GM18517 (cell line): ENCODE measurements at regions not wholly inside any gene's neighbourhood (a gene's known extent, or its start where the extent isn't known, plus 50 kb on each side); places are given as distances from the start of the nearest gene placed in this dataset.

Experiments used
- ATAC-seq: cut with Tn5 transposase; IDR thresholded peaks from one replicate; pipeline ENCODE4 v1.9.1; 2021; ENCODE audit warnings: mild to moderate bottlenecking, moderate library complexity; ENCODE audit not compliant: unreplicated experiment

- no peak for ATAC-seq
These were observed 321.5 kb downstream of the SATB2 start for GRCh38 chr2:199136242-199136641.

DNA sequence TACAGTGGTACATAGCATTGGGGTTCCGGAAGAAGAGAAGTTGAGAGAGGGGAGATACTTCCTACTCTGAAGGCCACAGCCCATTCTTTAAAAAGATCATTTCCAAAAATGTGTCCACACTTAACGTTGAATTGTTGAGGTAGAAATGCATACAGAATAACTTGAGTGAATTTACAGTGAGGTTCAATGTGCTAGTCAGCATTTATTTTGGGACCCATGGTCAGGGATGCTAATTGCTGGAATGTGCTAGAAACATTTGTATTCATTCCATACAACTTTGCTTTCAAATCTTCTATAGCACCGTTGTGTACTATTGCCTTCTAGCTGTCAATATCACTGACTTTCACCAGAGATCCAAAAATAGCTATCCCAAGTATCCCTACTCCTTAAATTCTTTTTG, 325.9 kb downstream of the SATB2 start:
- no peak for ATAC-seq

DNA sequence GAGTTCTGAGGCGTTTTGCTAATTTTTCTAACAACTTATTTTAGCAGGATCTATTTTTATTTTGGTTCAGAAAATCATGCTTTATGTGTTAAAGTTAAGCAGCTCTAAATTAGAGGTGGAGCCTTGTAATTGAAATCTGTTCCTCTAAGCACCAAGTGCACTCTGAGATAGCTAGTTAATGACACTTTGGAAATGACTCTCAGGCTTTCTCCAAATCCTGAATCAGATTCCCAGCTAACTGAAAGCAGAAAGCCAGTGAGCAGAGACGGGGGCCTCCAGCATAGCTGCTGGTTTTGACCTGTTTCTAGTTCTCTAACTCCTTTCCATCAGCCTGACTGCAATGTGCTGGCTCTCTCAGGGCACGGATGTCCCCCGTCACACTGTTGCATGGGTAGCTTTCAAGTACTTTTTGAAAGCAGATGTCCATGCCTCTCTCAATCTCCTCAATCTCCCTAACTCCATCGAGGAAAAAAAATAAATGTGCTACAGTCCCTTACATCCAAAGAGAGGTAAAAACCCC, 326.5 kb downstream of the SATB2 start:
- ATAC-seq, result no peak

GRCh38 chr2:199130501-199130900, 327.2 kb downstream of the SATB2 start:
- no peak for ATAC-seq

DNA sequence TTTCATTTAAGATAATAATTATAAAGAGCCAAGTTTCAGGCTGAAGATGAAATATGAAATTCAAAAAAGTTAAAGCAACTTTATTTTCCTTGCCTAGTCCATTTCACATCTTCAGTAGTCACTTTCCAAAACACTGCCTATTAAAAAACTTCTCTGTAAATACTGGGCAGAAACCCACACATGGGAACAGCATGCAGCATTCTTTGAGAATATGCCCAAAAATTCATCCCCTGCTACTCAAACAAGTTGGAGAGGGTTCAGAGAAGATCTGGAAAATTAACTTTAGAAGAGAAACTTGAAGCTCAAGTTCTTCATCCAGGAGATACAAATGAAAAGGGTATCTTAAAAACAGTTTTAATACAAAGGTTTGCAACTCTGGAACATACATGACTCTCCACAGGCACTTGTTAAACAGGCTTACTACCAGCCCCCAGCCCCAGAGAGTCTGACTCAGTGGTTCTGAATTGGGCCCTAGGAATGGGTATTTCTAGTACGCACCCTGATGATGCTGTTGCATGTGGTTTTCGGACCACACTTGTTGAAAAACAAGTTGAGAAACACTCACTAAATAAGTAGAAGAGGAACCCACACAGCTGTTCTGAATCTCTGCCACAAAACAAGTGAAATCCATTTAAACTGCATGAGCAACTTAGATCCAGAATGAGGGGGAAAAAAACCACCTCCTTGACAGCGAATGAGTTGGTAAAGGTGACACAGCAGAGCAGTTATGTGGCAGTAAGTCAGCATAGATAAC, 329.1 kb downstream of the SATB2 start:
- ATAC-seq, result no peak

DNA sequence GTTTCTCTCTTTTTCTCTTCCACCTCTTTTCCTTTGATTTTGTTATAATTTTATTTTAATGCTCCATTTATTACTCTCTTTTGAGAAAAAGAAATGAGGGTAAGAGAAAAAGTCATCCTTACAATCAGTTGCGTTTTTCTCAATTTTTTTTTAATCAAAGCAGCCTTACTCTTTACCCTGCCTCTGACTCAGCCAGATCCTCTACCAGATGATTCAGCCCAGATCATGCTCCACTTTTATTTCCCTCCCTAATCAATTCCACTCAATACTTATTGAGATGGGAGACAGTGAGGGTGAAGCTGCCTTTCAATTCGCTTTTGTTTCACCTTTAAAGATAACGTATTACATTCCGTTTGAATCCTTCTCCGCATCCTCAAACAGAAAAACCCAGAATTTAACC, 337.9 kb downstream of the SATB2 start:
- ATAC-seq, result no peak

GRCh38 chr2:199118673-199119112, 339.0 kb downstream of the SATB2 start:
- no peak for ATAC-seq

GRCh38 chr2:199115169-199115568, 342.6 kb downstream of the SATB2 start:
- no peak for ATAC-seq

DNA sequence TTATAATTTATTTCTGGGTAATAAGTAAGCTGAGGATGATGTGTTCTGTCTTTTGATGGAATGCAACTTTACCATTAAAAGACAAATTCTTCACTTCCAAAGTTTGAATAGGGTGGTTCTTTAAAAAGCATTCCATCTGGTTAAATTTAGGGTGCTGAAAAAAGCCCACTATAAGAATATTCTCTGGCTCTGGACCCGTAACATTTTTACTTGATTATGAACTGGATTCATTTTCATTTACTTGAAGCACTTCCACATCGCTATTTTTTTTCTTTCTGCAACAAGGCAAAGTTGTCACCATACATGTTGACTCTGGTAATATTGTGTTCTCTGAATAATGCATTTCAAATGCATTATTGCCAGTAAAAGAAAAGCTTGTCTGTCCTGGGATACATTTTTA, 344.6 kb downstream of the SATB2 start:
- no peak for ATAC-seq

DNA sequence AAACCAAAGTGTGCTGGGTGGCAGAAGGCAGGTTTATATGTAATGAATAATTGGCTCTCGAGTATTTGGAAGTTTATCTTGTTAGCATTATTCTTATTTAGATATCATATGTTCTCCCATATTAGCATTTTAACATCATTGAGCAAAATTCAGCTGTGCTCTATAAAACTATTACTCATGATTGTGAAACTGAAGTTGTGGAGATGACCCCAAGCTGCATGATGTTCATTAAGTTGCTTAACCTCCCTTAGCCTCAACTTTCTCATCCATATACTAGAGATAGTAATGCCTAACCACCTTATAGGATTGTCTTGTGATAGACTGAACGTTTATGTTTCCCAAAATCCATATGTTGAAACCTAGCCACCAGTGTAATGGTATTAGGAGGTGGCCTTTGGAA, 346.3 kb downstream of the SATB2 start:
- ATAC-seq, result no peak

DNA sequence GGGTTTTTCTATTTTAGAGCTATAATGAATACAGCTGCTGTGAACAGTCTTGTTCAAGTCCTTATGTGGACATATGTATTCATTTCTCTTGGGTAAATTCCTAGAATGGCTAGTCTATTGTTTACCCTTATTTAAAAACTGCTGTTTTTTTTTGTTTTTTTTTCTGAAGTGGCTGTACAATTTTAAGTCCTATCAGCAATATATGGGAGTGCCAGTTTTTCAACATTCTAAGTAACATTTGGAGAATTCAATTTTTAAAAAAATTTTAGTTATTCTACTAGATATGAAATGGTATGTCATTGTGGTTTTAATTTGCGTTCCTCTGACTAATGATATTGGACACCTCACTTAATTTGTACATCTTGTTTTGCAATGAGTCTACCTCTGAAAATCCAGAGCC, 349.7 kb downstream of the SATB2 start:
- ATAC-seq, result no peak

DNA sequence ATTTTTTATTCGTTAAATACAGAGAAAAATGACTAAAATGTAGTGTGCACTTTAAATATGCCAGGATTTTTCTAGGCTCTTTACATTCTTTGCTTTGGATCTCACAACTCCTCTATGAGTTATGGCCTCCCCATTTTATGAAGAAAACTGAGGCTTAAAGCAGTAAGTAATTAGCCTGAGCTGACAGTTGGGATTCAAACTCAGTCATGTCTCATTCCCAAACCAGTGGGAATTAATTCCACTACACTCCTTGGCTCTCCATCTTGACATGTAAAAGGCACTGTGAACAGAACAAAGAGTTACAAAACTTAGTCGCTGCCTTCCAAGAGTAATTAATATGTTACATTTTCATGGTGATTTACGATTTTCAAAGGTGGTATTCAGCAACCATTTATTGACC, 351.9 kb downstream of the SATB2 start:
- no peak for ATAC-seq

DNA sequence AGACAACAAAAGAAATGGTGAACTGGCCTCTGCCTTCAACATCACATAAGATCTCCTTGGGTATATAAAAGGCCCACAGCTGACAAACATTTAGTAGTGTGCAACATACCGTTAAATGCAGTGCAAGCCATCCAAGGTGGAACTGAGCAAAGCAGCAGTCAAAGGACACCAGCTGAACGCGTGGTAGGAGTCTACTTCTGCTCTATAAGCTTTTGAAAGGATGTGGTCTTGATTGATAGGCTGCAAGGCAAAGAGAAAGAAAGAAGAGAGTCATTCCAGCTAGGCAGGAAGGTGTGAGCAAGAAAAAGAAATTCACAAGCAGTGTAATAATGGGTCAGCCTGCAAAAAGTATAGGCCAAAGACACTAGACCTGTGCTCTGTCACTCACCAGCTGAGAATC, 356.3 kb downstream of the SATB2 start:
- ATAC-seq, result no peak

GRCh38 chr2:199100326-199101110, 357.2 kb downstream of the SATB2 start:
- ATAC-seq, result no peak

DNA sequence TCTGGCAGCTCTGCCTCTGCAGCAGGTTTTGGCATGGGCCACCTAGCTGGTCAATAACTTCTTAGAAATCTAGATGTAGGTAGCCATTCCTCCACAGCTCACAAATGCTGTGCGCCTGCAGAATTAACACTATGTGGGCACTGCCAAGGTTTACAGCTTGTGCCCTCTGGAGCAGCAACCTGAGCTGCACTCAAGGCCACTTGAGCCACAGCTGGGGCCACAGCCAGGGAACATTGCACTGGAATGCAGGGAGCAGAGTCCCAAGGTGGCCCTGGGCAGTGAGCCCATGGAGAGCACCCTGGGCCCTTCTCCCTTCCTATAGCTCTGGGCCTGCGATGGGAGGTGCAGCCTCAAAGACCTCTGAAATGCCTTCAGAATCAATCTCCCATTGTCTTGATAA, 365.3 kb downstream of the SATB2 start:
- ATAC-seq, result no peak

DNA sequence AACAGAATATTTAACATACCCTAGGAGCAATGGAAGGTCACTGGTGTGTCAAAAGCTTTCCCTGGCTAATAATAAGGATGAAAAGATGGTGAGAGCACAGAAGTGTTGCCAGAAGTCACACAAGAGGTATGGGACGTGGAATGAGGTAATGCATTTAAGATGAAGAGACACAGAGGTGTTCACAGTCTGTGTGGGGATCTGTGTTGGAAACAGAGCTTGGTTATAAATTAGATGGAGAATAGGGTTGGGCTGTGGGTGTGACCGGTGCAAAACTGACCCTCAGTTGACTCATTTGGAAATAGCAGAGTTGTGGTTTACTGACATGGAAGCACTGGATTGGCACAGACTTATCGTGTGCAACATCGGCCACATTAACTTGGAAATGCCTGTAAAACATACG, 372.5 kb downstream of the SATB2 start:
- no peak for ATAC-seq

DNA sequence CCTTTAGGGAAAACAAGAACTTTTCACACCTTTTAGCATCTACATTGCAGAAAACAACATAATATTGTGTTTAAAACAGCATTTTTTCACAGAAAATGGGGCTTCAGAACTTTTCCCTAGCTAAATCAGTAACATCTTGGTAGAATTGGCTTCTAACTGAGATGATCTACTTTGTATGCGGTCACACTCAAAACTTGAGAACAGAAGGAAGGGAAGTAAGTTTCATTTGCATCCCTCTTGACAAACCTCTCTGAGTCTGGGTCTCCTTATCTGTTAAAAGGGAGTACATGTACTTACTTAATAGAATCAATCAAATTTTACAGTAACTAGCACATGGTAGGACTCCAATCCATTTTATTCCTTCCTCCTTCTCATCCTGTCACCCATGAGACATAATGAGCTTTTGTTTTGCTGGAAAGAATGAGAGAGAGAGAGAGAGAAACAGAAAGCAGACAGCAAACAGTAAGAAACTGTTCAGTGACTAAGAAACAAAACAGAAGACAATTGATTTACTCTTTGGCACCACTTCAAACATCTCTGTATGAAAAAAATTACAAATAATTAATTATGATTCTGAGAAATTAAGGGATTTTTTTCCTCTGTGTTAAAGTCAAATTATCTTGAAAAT, 387.3 kb downstream of the SATB2 start:
- no peak for ATAC-seq

DNA sequence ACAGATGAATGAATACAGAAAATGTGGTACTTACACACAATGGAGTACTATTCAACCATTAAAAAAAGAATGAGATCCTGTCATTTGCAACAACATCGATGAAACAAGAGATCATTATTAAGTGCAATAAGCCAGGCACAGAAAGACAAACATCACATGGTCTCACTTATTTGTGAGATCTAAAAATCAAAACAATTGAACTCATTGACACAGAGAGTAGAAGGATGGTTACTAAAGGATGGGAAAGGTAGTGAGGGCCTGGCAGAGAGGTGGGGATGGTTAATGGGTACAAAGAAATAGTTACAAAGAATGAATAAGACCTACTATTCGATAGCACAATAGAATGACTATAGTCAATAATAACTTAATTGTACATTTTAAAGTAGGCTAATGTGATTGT, 393.5 kb downstream of the SATB2 start:
- no peak for ATAC-seq

- ATAC-seq, result no peak
These were observed 399.8 kb downstream of the SATB2 start for GRCh38 chr2:199057936-199058335.

GRCh38 chr2:199055336-199055735, 402.4 kb downstream of the SATB2 start:
- ATAC-seq, result no peak

DNA sequence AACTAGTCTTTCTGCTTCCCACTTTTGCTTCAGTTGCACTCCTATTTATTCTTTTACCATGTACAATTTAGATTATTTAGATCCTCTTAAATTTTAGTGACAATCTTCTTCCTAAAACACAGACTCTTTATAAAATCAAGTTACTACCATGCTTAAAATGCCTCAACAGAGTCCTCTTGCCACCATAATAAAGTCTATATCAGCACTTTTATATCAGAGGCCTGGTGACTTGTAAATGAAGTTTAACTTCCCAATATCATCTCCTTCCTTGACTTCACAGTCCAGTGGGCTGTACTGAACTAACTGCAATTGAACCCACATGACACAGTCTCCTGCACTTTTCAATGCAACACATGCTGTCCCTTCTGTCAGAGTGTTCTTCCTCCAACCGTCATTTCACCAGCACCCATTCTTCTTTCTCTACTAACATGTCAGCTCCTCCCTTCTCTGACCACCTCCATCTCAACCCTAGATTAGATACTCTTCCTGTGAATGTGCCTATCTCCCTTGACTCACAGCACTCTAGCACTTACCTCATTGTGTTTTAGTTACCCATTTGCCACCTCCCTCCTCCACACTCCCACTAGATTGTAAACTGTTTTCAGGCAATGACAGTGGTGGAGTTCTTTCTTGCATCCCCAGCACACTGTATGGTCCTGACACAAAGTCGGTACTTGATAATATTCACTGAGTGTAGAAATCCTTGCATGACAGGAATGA, 414.9 kb downstream of the SATB2 start:
- no peak for ATAC-seq
